NCI-H2171 (cell line): ENCODE measurements at regions not wholly inside any gene's neighbourhood (a gene's known extent, or its start where the extent isn't known, plus 50 kb on each side); places are given as distances from the start of the nearest gene placed in this dataset.

Source experiments
- DNase-seq: peaks from one replicate; lab custom pipeline; 2025; lab: John Stamatoyannopoulos, UW

DNA sequence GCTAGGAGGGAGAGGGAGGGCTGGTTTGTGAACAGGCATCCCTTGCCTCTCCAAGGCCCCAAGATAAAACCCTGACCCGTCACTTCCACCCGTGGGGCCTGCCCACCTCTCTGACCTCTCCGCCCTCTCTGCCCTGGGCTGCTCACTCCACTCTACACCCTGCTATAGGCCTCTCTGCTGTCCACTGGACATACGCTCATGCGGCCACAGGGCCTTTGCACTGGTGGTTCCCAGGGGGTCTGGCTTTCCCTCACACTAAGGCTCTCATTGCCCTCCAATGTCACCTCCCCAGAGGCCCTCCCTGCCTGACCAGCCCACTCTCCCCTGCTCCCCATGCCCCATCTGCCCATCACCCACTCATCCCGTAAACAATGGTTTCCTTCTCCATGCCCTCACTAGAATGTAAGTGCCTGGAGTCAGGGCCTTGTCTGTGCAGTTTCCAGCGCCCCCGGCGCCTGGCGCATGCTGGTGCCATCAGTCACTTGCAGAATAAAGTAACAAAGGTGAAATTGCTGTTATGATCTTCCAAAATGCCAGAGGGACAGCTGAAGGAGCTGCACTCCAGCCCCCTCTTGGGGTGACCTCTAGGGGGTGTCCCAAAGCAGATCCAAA is 73.6 kb downstream of the RFLNA start:
- no peak for DNase-seq

DNA sequence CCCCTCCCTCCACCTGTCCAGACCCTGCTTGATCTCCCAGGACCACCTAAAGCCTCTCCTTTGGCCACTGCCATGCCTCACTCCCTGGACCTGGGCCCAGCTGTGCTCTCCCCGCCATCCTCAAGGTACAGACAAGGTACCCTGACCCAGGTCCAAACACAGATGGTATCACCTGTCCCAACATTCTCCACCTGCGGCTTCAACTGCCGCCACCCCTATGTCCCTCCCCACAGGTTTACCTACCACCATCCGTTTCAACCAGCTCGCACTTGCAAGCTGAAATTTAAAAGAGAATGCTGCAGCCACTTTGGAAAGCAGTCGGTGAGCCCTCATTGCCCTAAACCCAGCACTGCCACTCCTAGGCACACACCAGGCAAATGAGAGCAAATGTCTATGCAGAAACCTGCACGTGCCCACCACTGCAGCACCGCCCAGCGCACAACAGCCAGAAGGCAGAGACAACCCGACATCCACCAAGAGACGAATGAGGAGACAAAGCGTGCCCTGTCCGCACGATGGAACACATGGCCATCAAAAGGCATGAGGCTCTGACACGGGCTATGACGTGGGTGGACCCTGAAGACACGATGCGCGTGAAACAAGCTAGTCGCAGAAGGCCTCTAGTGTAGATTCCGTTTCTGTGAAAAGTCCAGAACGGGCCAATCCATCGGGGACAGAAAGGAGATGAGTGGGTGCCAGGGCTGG is 71.0 kb downstream of the RFLNA start:
- no peak for DNase-seq
